Prostate gland (tissue), 2 donors: ENCODE measurements at regions not wholly inside any gene's neighbourhood (a gene's known extent, or its start where the extent isn't known, plus 50 kb on each side); places are given as distances from the start of the nearest gene placed in this dataset.
"Not testable (repeated sequence)": the region's sequence is repeated elsewhere in the genome, so short reads cannot be mapped to it uniquely, and the experiment has no call there.

Experiments used
- DNase-seq: peaks from one replicate; pipeline ENCODE4 v3.0.0-alpha.2; 2019; ENCODE audit warnings: low spot score
- H3K27ac ChIP-seq, 2 donors: fragments of 200-600 bp; sonication (generic); 2 replicates each; pipeline ENCODE4 v1.5.1; 2017 to 2019
- H3K27me3 ChIP-seq: fragments of 200-600 bp; sonication (generic); replicated peaks from 2 replicates; pipeline ENCODE4 v1.5.1; 2019; ENCODE audit not compliant: insufficient read depth
- H3K36me3 ChIP-seq, 2 donors: fragments of 200-600 bp; sonication (generic); 1 replicate in 1 of 2; 2 replicates in 1 of 2; pipeline versions ENCODE4 v1.5.1 to v1.8.1; 2017 to 2019
- H3K4me1 ChIP-seq: fragments of 200-600 bp; sonication (generic); replicated peaks from 2 replicates; pipeline ENCODE4 v1.5.1; 2019
- H3K4me3 ChIP-seq, 2 donors: fragments of 200-600 bp; sonication (generic); 2 replicates each; pipeline ENCODE4 v1.5.1; 2017 to 2019
- H3K9me3 ChIP-seq: fragments of 200-600 bp; sonication (generic); 2 replicates; pipeline ENCODE4 v1.5.1; 2017
- CTCF ChIP-seq, 4 experiments: fragments of 200-600 bp in 2 of 4; fragments of 450-650 bp in 2 of 4; sonication (generic) in 2 of 4; IDR thresholded peaks; 1 replicate in 3 of 4; 2 replicates in 1 of 4; pipeline ENCODE4 v1.5.1; 2016 to 2019; ENCODE audit warnings: antibody characterized with exemption in 4 of 4, mild to moderate bottlenecking in 2 of 4, moderate library complexity in 2 of 4
- POLR2A ChIP-seq: fragments of 450-650 bp; IDR thresholded peaks from one replicate; pipeline ENCODE4 v1.6.1; 2016; ENCODE audit warnings: antibody characterized with exemption, mild to moderate bottlenecking
- POLR2AphosphoS5 ChIP-seq: sonication (generic); formaldehyde crosslinking; IDR thresholded peaks from one replicate; pipeline ENCODE4 v1.6.1; 2017; ENCODE audit warnings: antibody characterized with exemption
- WGBS: methylation state at CpG from one replicate; pipeline ENCODE4 v1.1.5; 2018; 5-methylcytosine and 5-hydroxymethylcytosine counted together
- intact Hi-C: fragments of 100-400 bp; cut with DNase I; formaldehyde crosslinking; loops from one replicate; pipeline ENCODE4 v1.14.2; 2022

GRCh38 chr15:59812889-59813288 is 123.8 kb upstream of the BNIP2 start:
- TF ChIP-seq POLR2A (no peak), POLR2AphosphoS5 (no peak)
- Histone ChIP-seq H3K27me3 (peaks cover 6% of the 10 kb centered on the region), H3K4me3 (no peak overlapping the region), H3K36me3 (no peaks in the 10 kb centered on the region), H3K27ac (no peak overlapping the region), H3K4me1 (no peaks in the 10 kb centered on the region), H3K9me3 (no peaks in the 10 kb centered on the region)
- no peak for DNase-seq
- intact Hi-C loops: no loop called here
- WGBS: 35% methylated on average over 1 of the region's 1 CpG

GRCh38 chr15:59812250-59812870 is 123.2 kb upstream of the BNIP2 start:
- no peak for TF ChIP-seq CTCF (IDR thresholded peaks at IDR 0.05)
- no peak for TF ChIP-seq POLR2A
- TF ChIP-seq POLR2AphosphoS5: no peak
- intact Hi-C loops: no loop called here
- 21% methylated on average over 15 of the region's 15 CpGs for WGBS
- Histone ChIP-seq H3K27ac (no peak overlapping the region), H3K4me3 (no peak overlapping the region), H3K9me3 (no peaks in the 10 kb centered on the region), H3K4me1 (no peaks in the 10 kb centered on the region), H3K27me3 (peaks cover 6% of the 10 kb centered on the region), H3K36me3 (no peaks in the 10 kb centered on the region)
- no peak for DNase-seq

- H3K4me3 ChIP-seq, DNase-seq, H3K4me1 ChIP-seq, intact Hi-C loops, H3K9me3 ChIP-seq, H3K36me3 ChIP-seq, H3K27ac ChIP-seq, H3K27me3 ChIP-seq: not testable (repeated sequence)
- 51% methylated on average over 19 of the region's 19 CpGs for WGBS
Observed at GRCh38 chr15:59803293-59803966, 114.3 kb upstream of the BNIP2 start.

GRCh38 chr15:59801649-59802048 is 112.5 kb upstream of the BNIP2 start:
- Histone ChIP-seq H3K9me3 (no peaks in the 10 kb centered on the region), H3K4me1 (no peaks in the 10 kb centered on the region), H3K4me3 (no peak overlapping the region), H3K36me3 (no peaks in the 10 kb centered on the region), H3K27ac (no peak overlapping the region), H3K27me3 (peaks cover 2% of the 10 kb centered on the region)
- 92% methylated on average over 1 of the region's 1 CpG for WGBS
- intact Hi-C loops: no loop called here
- TF ChIP-seq CTCF (IDR thresholded peaks at IDR 0.05) (no peak), POLR2AphosphoS5 (no peak), POLR2A (no peak)
- DNase-seq: no peak

- TF ChIP-seq POLR2AphosphoS5 (no peak), POLR2A (no peak), CTCF (IDR thresholded peaks at IDR 0.05) (no peak)
- intact Hi-C loops: no loop called here
- H3K27ac ChIP-seq: no peak overlapping the region
- peaks cover 4% of the 10 kb centered on the region for H3K27me3 ChIP-seq
- H3K4me1 ChIP-seq: no peaks in the 10 kb centered on the region
- no peak for DNase-seq
- H3K4me3 ChIP-seq: no peak overlapping the region
- no peaks in the 10 kb centered on the region for H3K36me3 ChIP-seq
- H3K9me3 ChIP-seq: no peaks in the 10 kb centered on the region
- WGBS: 54% methylated on average over 5 of the region's 5 CpGs
Observed at GRCh38 chr15:59798605-59798917, 109.4 kb upstream of the BNIP2 start.
